GM23338 (cell line): ENCODE measurements at regions not wholly inside any gene's neighbourhood (a gene's known extent, or its start where the extent isn't known, plus 50 kb on each side); places are given as distances from the start of the nearest gene placed in this dataset.

ENCODE experiments used
- ATAC-seq: fragments of 200-7000 bp; cut with Tn5 transposase; 3 replicates; pipeline ENCODE4 v1.9.1; 2020
- DNase-seq: peaks from one replicate; pipeline ENCODE4 v3.0.0-alpha.2; 2015; ENCODE audit warnings: low spot score
- H2AFZ ChIP-seq: fragments of 200-600 bp; sonication (generic); 2 replicates; pipeline ENCODE4 v1.8.0; 2016; ENCODE audit warnings: antibody characterized with exemption, mild to moderate bottlenecking, moderate library complexity
- H3F3A ChIP-seq: fragments of 200-600 bp; sonication (generic); replicated peaks from 2 replicates; pipeline ENCODE4 v1.8.0; 2017; ENCODE audit warnings: antibody characterized with exemption, mixed run types, low read depth
- H3K27ac ChIP-seq: fragments of 200-600 bp; sonication (generic); 2 replicates; pipeline ENCODE4 v1.6.1; 2016; ENCODE audit warnings: low read depth
- H3K27me3 ChIP-seq: fragments of 200-600 bp; sonication (generic); 2 replicates; pipeline ENCODE4 v1.8.0; 2016; ENCODE audit warnings: mild to moderate bottlenecking, mixed run types, moderate library complexity; ENCODE audit not compliant: insufficient read depth
- H3K36me3 ChIP-seq: fragments of 200-600 bp; sonication (generic); 2 replicates; pipeline ENCODE4 v1.8.0; 2016; ENCODE audit warnings: mild to moderate bottlenecking; ENCODE audit not compliant: insufficient read depth
- H3K4me1 ChIP-seq: fragments of 200-600 bp; sonication (generic); 2 replicates; pipeline ENCODE4 v1.8.0; 2016; ENCODE audit warnings: mild to moderate bottlenecking, moderate library complexity; ENCODE audit not compliant: insufficient read depth
- H3K4me2 ChIP-seq: fragments of 200-600 bp; sonication (generic); 2 replicates; pipeline ENCODE4 v1.7.1; 2017; ENCODE audit warnings: mixed run types
- H3K4me3 ChIP-seq: fragments of 200-600 bp; sonication (generic); 2 replicates; pipeline ENCODE4 v1.6.1; 2016; ENCODE audit warnings: mixed run types
- H3K79me2 ChIP-seq: fragments of 200-600 bp; sonication (generic); replicated peaks from 2 replicates; pipeline ENCODE4 v1.8.0; 2017; ENCODE audit warnings: mild to moderate bottlenecking; ENCODE audit not compliant: insufficient read depth
- H3K9me2 ChIP-seq: fragments of 200-600 bp; sonication (generic); 2 replicates; pipeline ENCODE4 v1.8.0; 2017; ENCODE audit not compliant: insufficient read depth
- H4K20me1 ChIP-seq: fragments of 200-600 bp; sonication (generic); replicated peaks from 2 replicates; pipeline ENCODE4 v1.8.0; 2017; ENCODE audit warnings: mild to moderate bottlenecking; ENCODE audit not compliant: insufficient read depth
- H3K27ac Mint-ChIP-seq: 2 replicates; pipeline ENCODE4 v1.8.0; 2020; ENCODE audit warnings: inconsistent platforms, mild to moderate bottlenecking, moderate library complexity, mixed read lengths
- H3K27me3 Mint-ChIP-seq: 3 replicates; pipeline ENCODE4 v1.8.0; 2022; ENCODE audit warnings: low read depth, mild to moderate bottlenecking, moderate library complexity, mixed read lengths, inconsistent platforms; ENCODE audit not compliant: insufficient read depth, poor library complexity
- H3K36me3 Mint-ChIP-seq: 3 replicates; pipeline ENCODE4 v1.8.0; 2021; ENCODE audit warnings: low read depth, mild to moderate bottlenecking, inconsistent platforms, moderate library complexity, mixed read lengths
- H3K4me1 Mint-ChIP-seq: 3 replicates; pipeline ENCODE4 v1.8.0; 2020; ENCODE audit warnings: mild to moderate bottlenecking, inconsistent platforms, mixed read lengths
- H3K4me3 Mint-ChIP-seq: 3 replicates; pipeline ENCODE4 v1.8.0; 2021; ENCODE audit warnings: moderate library complexity, mild to moderate bottlenecking, inconsistent platforms, mixed read lengths
- H3K9me3 Mint-ChIP-seq: 3 replicates; pipeline ENCODE4 v1.8.0; 2020; ENCODE audit warnings: moderate library complexity, mild to moderate bottlenecking, inconsistent platforms, mixed read lengths
- CREB1 ChIP-seq: fragments of 250-450 bp; sonication (Bioruptor Pico); IDR thresholded peaks from 2 replicates; pipeline ENCODE4 v1.5.0; 2020; ENCODE audit warnings: low read depth, mild to moderate bottlenecking, moderate library complexity
- CTCF ChIP-seq, 2 experiments: fragments of 200-600 bp in 1 of 2; sonication (generic) in 1 of 2; conservative IDR thresholded peaks; 2 replicates each; pipeline versions ENCODE4 v1.5.1 to v1.6.1; 2016 to 2017; ENCODE audit warnings: antibody characterized with exemption in 2 of 2, low read depth in 2 of 2, mild to moderate bottlenecking in 2 of 2, moderate library complexity in 1 of 2
- ETS1 ChIP-seq: IDR thresholded peaks from 2 replicates; pipeline ENCODE4 v1.6.1; 2016; ENCODE audit warnings: antibody characterized with exemption
- EZH2 ChIP-seq: fragments of 200-600 bp; sonication (generic); IDR thresholded peaks from one replicate; pipeline ENCODE4 v1.8.0; 2017; ENCODE audit warnings: antibody characterized with exemption, mild to moderate bottlenecking, low read depth; ENCODE audit not compliant: unreplicated experiment
- EZH2phosphoT487 ChIP-seq: fragments of 200-600 bp; sonication (generic); IDR thresholded peaks from one replicate; pipeline ENCODE4 v1.8.1; 2018; ENCODE audit warnings: antibody characterized with exemption; ENCODE audit not compliant: unreplicated experiment
- POLR2AphosphoS5 ChIP-seq: IDR thresholded peaks from 2 replicates; pipeline ENCODE4 v1.6.1; 2016; ENCODE audit warnings: antibody characterized with exemption, low read depth
- ZNF114 ChIP-seq: fragments of 250-450 bp; sonication (Bioruptor Pico); IDR thresholded peaks from 2 replicates; pipeline ENCODE4 v1.5.0; 2020; ENCODE audit warnings: mild to moderate bottlenecking, moderate library complexity
- ZNF331 ChIP-seq: fragments of 250-450 bp; sonication (Bioruptor Pico); IDR thresholded peaks from 2 replicates; pipeline ENCODE4 v1.5.0; 2020; ENCODE audit warnings: low read depth, mild to moderate bottlenecking, moderate library complexity
- ZNF462 ChIP-seq: fragments of 250-450 bp; sonication (Bioruptor Pico); IDR thresholded peaks from 2 replicates; pipeline ENCODE4 v1.5.0; 2020; ENCODE audit warnings: mild to moderate bottlenecking, moderate library complexity
- TF ChIP-seq, protein P1 (sequence below): IDR thresholded peaks from one replicate; pipeline ENCODE4 v1.6.1; 2018; ENCODE audit warnings: antibody characterized with exemption; ENCODE audit not compliant: unreplicated experiment

- TF ChIP-seq ETS1 (no peak), POLR2AphosphoS5 (no peak), EZH2 (no peak), ZNF114 (CRISPR knock-in tag) (no peak), ZNF331 (CRISPR knock-in tag) (no peak), CTCF (conservative IDR thresholded peaks at IDR 0.05; ENCODE audit: low read depth in 2 of 2) (no peak)
These were observed 68.0 kb downstream of the GSC start (continued) for GRCh38 chr14:94701861-94702370.

DNA sequence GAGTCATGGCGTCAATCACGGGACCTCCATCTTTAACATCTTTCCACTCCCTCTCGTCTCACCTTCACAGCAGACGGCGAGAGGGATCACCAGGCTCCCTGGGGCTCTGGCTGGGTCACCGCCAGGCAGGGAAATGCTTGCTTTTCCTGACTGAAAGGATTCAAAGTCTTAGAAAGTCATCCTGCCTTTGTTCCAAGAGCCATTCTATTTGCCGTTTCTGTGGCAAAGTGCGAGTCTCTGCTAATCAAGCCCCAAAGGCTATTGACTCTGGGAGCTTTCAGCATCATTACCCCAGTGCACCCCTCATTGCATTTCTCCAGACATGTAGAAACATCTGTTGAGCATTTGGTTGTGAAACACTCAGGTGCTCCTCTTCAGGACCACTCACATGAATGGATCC lies 69.6 kb downstream of the GSC start:
- Mint-ChIP-seq H3K27me3 (peaks cover 5% of the 10 kb centered on the region), H3K4me3 (no peak overlapping the region), H3K27ac (no peak overlapping the region), H3K9me3 (no peaks in the 10 kb centered on the region), H3K4me1 (no peaks in the 10 kb centered on the region), H3K36me3 (no peaks in the 10 kb centered on the region)
- Histone ChIP-seq H3K27ac (no peak overlapping the region), H3K4me3 (no peak overlapping the region), H3K27me3 (no peaks in the 10 kb centered on the region), H3K9me2 (no peaks in the 10 kb centered on the region), H4K20me1 (no peaks in the 10 kb centered on the region), H3F3A (no peaks in the 10 kb centered on the region), H3K36me3 (no peaks in the 10 kb centered on the region), H3K4me1 (no peaks in the 10 kb centered on the region), H3K79me2 (no peaks in the 10 kb centered on the region), H3K4me2 (no peak overlapping the region), H2AFZ (no peak overlapping the region)
- no peak for DNase-seq
- no peak for ATAC-seq
- TF ChIP-seq EZH2phosphoT487 (no peak), CREB1 (CRISPR knock-in tag) (no peak), ZNF114 (CRISPR knock-in tag) (no peak), ZNF462 (CRISPR knock-in tag) (no peak), EZH2 (no peak), CTCF (conservative IDR thresholded peaks at IDR 0.05; ENCODE audit: low read depth in 2 of 2) (no peak)
- TF ChIP-seq, protein P1, sequence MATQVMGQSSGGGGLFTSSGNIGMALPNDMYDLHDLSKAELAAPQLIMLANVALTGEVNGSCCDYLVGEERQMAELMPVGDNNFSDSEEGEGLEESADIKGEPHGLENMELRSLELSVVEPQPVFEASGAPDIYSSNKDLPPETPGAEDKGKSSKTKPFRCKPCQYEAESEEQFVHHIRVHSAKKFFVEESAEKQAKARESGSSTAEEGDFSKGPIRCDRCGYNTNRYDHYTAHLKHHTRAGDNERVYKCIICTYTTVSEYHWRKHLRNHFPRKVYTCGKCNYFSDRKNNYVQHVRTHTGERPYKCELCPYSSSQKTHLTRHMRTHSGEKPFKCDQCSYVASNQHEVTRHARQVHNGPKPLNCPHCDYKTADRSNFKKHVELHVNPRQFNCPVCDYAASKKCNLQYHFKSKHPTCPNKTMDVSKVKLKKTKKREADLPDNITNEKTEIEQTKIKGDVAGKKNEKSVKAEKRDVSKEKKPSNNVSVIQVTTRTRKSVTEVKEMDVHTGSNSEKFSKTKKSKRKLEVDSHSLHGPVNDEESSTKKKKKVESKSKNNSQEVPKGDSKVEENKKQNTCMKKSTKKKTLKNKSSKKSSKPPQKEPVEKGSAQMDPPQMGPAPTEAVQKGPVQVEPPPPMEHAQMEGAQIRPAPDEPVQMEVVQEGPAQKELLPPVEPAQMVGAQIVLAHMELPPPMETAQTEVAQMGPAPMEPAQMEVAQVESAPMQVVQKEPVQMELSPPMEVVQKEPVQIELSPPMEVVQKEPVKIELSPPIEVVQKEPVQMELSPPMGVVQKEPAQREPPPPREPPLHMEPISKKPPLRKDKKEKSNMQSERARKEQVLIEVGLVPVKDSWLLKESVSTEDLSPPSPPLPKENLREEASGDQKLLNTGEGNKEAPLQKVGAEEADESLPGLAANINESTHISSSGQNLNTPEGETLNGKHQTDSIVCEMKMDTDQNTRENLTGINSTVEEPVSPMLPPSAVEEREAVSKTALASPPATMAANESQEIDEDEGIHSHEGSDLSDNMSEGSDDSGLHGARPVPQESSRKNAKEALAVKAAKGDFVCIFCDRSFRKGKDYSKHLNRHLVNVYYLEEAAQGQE = no peak
